ENCODE measurements at regions not wholly inside any gene's neighbourhood (a gene's known extent, or its start where the extent isn't known, plus 50 kb on each side); places are given as distances from the start of the nearest gene placed in this dataset.

- TF ChIP-seq, protein P1, sequence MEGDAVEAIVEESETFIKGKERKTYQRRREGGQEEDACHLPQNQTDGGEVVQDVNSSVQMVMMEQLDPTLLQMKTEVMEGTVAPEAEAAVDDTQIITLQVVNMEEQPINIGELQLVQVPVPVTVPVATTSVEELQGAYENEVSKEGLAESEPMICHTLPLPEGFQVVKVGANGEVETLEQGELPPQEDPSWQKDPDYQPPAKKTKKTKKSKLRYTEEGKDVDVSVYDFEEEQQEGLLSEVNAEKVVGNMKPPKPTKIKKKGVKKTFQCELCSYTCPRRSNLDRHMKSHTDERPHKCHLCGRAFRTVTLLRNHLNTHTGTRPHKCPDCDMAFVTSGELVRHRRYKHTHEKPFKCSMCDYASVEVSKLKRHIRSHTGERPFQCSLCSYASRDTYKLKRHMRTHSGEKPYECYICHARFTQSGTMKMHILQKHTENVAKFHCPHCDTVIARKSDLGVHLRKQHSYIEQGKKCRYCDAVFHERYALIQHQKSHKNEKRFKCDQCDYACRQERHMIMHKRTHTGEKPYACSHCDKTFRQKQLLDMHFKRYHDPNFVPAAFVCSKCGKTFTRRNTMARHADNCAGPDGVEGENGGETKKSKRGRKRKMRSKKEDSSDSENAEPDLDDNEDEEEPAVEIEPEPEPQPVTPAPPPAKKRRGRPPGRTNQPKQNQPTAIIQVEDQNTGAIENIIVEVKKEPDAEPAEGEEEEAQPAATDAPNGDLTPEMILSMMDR (IDR thresholded peaks at IDR 0.05; ENCODE audit: low read depth, low read length), result no peak
- Histone ChIP-seq H3K9me3 (no peaks in the 10 kb centered on the region; the same call in 1 of the 2 replicates), H3K27me3 (no peaks in the 10 kb centered on the region), H3K4me1 (no peaks in the 10 kb centered on the region), H3K36me3 (no peaks in the 10 kb centered on the region), H3K4me3 (ENCODE audit: low read depth, low read length) (no peak overlapping the region)
- DNase-seq, result no peak
These were observed 288.1 kb downstream of the RPLP1 start for GRCh38 chr15:69740684-69741083.

DNA sequence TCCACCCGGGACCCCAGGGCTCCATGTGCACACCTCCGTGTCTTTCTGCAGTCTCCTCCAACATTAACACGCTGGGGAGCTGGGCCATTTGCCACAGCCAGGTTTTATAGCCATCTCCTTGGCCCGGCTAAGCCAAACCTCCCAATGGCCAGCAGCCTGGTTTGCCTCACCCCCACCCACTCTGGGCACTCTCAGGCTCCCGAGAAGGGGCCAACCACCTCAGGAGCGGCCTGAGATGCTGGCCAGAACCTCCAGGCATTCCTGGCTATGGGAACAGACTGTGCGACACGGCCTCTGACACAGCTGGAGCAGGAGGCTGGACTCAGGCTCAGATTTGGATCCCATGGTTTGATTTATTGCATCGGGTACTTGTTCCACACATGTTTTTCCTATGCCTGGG, 289.7 kb downstream of the RPLP1 start:
- no peaks in the 10 kb centered on the region for H3K4me1 ChIP-seq
- H3K36me3 ChIP-seq, result no peaks in the 10 kb centered on the region
- H3K4me3 ChIP-seq (ENCODE audit: low read depth, low read length), result no peak overlapping the region
- TF ChIP-seq, protein P1 (IDR thresholded peaks at IDR 0.05; ENCODE audit: low read depth, low read length), result no peak
- H3K9me3 ChIP-seq, result no peaks in the 10 kb centered on the region
- DNase-seq, result no peak
- no peaks in the 10 kb centered on the region for H3K27me3 ChIP-seq

- TF ChIP-seq, protein P1 (IDR thresholded peaks at IDR 0.05; ENCODE audit: low read depth, low read length), result no peak
- H3K27me3 ChIP-seq, result no peaks in the 10 kb centered on the region
- DNase-seq, result no peak
These were observed 290.5 kb downstream of the RPLP1 start for GRCh38 chr15:69743091-69743490.

DNA sequence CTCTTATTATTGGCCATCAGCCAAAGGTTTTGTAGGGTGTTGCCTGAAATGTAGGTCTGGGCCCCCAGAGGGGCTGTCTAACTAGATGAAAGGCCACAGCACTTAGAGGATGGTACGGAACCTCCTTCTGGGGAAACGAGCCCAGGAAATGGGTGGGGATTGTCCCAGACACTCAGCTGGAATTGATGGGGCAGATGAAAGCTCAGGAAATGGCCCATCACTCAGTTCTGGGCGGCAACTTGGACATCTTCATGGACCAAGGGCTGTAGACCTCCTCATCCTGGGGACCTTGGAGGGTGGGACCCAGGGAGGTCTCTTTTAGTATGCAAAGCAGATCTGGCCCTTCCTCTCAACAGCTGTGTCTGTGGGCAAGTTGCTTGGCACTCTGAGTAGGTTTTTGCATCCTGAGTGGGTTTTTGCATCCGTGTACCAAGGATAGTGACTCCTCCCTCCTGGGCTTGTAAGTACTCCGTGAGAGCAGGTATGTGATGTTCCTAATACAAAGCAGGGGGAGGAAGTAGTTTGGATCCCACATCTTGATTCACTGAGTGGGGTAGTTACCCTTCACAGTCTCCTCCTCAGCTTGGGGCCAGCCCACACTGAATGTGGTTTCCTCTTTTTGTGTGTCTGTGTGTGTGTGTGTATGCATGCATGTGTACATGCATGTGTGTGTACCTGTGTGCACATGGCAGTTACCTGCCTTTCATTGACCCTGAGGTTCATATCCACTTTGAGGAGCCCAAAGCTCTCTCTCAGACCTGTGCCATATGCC, 292.0 kb downstream of the RPLP1 start:
- Histone ChIP-seq H3K9me3 (no peaks in the 10 kb centered on the region), H3K4me1 (no peaks in the 10 kb centered on the region), H3K4me3 (ENCODE audit: low read depth, low read length) (no peak overlapping the region), H3K36me3 (no peaks in the 10 kb centered on the region), H3K27me3 (no peaks in the 10 kb centered on the region)
- TF ChIP-seq, protein P1 (IDR thresholded peaks at IDR 0.05; ENCODE audit: low read depth, low read length), result no peak
- DNase-seq, result no peak

More at GRCh38 chr15:69743091-69743490, 290.5 kb downstream of the RPLP1 start:
- H3K4me3 ChIP-seq (ENCODE audit: low read depth, low read length), result no peak overlapping the region
- no peaks in the 10 kb centered on the region for H3K36me3 ChIP-seq
- H3K9me3 ChIP-seq, result no peaks in the 10 kb centered on the region
- no peaks in the 10 kb centered on the region for H3K4me1 ChIP-seq

GRCh38 chr15:69747193-69747592, 294.6 kb downstream of the RPLP1 start:
- H3K4me3 ChIP-seq (ENCODE audit: low read depth, low read length), result no peak overlapping the region
- TF ChIP-seq, protein P1 (IDR thresholded peaks at IDR 0.05; ENCODE audit: low read depth, low read length), result no peak
- no peaks in the 10 kb centered on the region for H3K27me3 ChIP-seq
- no peaks in the 10 kb centered on the region for H3K9me3 ChIP-seq
- H3K4me1 ChIP-seq, result no peaks in the 10 kb centered on the region
- DNase-seq, result no peak
- H3K36me3 ChIP-seq, result no peaks in the 10 kb centered on the region

DNA sequence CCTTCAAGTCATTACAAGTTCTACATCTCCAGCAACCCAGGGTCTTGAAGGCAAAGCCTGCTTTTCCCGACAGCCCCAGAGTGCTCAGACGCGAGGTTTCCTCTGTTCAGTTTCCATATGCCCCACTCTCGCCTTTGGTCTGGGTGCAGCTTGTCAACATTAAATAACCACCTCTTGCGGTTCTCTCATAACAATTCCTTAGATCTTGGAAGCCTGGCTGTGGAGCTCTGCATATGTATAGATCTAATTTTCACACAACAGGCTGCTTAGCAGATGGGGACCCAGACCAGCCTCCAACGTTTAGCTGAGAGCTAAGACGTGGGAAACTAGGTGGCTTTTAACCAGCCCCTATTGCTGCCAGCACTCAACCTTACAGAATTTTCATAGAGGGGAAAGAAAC, 295.5 kb downstream of the RPLP1 start:
- Histone ChIP-seq H3K4me3 (ENCODE audit: low read depth, low read length) (no peak overlapping the region), H3K36me3 (no peaks in the 10 kb centered on the region), H3K9me3 (no peaks in the 10 kb centered on the region), H3K27me3 (no peaks in the 10 kb centered on the region), H3K4me1 (no peaks in the 10 kb centered on the region)
- TF ChIP-seq, protein P1 (IDR thresholded peaks at IDR 0.05; ENCODE audit: low read depth, low read length), result no peak
- DNase-seq, result no peak

All from BE2C (cell line).